KMS-11 (cell line): ENCODE measurements at regions not wholly inside any gene's neighbourhood (a gene's known extent, or its start where the extent isn't known, plus 50 kb on each side); places are given as distances from the start of the nearest gene placed in this dataset.

ENCODE experiments used
- H2AFZ ChIP-seq: fragments of 200-600 bp; sonication (generic); 2 replicates; pipeline ENCODE4 v1.6.1; 2016; ENCODE audit warnings: antibody characterized with exemption, mixed run types, low read depth
- H3K27ac ChIP-seq: fragments of 200-600 bp; sonication (generic); 2 replicates; pipeline ENCODE4 v1.6.1; 2016; ENCODE audit warnings: mild to moderate bottlenecking, mixed run types
- H3K27me3 ChIP-seq: fragments of 200-600 bp; sonication (generic); 2 replicates; pipeline ENCODE4 v1.6.1; 2017; ENCODE audit warnings: mild to moderate bottlenecking, low read depth, mixed run types, moderate library complexity; ENCODE audit not compliant: insufficient read depth
- H3K36me3 ChIP-seq: fragments of 200-600 bp; sonication (generic); 2 replicates; pipeline ENCODE4 v1.6.1; 2017; ENCODE audit warnings: mild to moderate bottlenecking, mixed run types; ENCODE audit not compliant: insufficient read depth
- H3K4me1 ChIP-seq: fragments of 200-600 bp; sonication (generic); 2 replicates; pipeline ENCODE4 v1.6.1; 2016; ENCODE audit warnings: mild to moderate bottlenecking, low read depth, mixed run types; ENCODE audit not compliant: poor library complexity, severe bottlenecking
- H3K4me2 ChIP-seq: fragments of 200-600 bp; sonication (generic); 2 replicates; pipeline ENCODE4 v1.7.0; 2016; ENCODE audit warnings: mild to moderate bottlenecking, mixed run types
- H3K4me3 ChIP-seq: fragments of 200-600 bp; sonication (generic); IDR thresholded peaks from 2 replicates; pipeline ENCODE4 v1.6.1; 2017; ENCODE audit warnings: low read depth, low read length, mixed read lengths; ENCODE audit not compliant: insufficient read depth
- H3K79me2 ChIP-seq: fragments of 200-600 bp; sonication (generic); 2 replicates; pipeline ENCODE4 v1.6.1; 2016; ENCODE audit warnings: low read depth, mixed run types; ENCODE audit not compliant: insufficient read depth
- H3K9ac ChIP-seq: fragments of 200-600 bp; sonication (generic); 2 replicates; pipeline ENCODE4 v1.6.1; 2016; ENCODE audit warnings: mild to moderate bottlenecking, mixed run types
- H4K20me1 ChIP-seq: fragments of 200-600 bp; sonication (generic); 2 replicates; pipeline ENCODE4 v1.6.1; 2016; ENCODE audit warnings: mild to moderate bottlenecking, mixed run types; ENCODE audit not compliant: insufficient read depth
- TF ChIP-seq, protein P1 (sequence below): fragments of 200-600 bp; sonication (generic); conservative IDR thresholded peaks from 2 replicates; pipeline ENCODE4 v1.6.1; 2017; ENCODE audit warnings: low read depth, mild to moderate bottlenecking, antibody characterized with exemption, low read length, moderate library complexity, mixed read lengths

DNA sequence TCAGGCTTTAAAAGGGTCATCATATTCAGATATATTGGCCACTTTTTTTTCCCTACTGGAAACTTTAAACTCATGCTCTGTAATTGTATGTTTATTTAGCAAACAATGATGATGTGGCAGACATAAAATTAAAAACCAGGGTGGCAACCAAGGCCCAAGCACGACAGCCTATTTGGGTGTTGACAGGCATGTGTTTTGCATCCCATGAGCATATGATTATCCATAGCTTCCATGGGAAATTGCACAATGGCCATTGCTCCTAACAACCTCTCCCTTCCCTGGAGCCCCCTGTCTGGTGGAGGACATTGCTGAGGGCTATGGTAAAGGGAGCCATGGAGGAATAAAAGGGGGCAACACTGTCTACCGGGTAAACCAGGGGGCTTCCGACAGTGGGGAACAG is 134.7 kb downstream of the GAS1 start:
- no peaks in the 10 kb centered on the region for H3K79me2 ChIP-seq
- H4K20me1 ChIP-seq = no peaks in the 10 kb centered on the region
- H3K27ac ChIP-seq = no peak overlapping the region
- no peaks in the 10 kb centered on the region for H3K4me1 ChIP-seq
- no peak overlapping the region for H3K9ac ChIP-seq
- no peak overlapping the region for H2AFZ ChIP-seq
- no peak overlapping the region for H3K4me3 ChIP-seq
- no peaks in the 10 kb centered on the region for H3K27me3 ChIP-seq
- TF ChIP-seq, protein P1, sequence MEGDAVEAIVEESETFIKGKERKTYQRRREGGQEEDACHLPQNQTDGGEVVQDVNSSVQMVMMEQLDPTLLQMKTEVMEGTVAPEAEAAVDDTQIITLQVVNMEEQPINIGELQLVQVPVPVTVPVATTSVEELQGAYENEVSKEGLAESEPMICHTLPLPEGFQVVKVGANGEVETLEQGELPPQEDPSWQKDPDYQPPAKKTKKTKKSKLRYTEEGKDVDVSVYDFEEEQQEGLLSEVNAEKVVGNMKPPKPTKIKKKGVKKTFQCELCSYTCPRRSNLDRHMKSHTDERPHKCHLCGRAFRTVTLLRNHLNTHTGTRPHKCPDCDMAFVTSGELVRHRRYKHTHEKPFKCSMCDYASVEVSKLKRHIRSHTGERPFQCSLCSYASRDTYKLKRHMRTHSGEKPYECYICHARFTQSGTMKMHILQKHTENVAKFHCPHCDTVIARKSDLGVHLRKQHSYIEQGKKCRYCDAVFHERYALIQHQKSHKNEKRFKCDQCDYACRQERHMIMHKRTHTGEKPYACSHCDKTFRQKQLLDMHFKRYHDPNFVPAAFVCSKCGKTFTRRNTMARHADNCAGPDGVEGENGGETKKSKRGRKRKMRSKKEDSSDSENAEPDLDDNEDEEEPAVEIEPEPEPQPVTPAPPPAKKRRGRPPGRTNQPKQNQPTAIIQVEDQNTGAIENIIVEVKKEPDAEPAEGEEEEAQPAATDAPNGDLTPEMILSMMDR = no peak
- H3K4me2 ChIP-seq = no peak overlapping the region
- no peaks in the 10 kb centered on the region for H3K36me3 ChIP-seq

DNA sequence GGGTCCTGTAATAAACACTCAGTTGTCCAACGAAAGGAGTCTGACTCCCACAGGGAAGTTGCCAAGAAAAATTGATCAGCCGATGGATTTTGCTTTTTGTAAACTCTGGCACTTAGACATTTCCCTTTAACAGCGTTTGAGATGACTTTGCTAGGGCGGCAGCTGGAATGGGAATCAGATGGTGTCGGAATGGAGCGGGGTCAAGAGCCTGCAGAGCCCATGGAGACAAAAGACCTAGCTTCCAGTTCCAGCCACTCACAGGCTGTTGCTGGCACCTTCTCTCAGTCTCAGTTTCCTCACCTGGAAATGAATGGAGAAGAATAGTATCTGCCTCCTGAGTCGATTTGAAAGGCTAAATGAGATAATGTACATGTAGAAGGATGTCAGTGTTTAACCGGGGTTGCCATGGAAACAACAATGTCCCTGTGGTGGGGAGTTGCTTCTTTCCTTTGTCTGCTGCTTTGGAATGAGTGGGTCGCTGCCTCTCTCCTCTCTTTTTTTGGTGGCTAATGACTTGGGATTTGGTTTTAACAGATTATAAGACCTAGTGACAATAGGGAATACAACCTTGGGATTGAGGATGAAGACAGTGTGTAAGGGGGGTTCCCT is 137.4 kb downstream of the GAS1 start:
- Histone ChIP-seq H3K79me2 (no peaks in the 10 kb centered on the region), H3K27ac (no peak overlapping the region), H3K36me3 (no peaks in the 10 kb centered on the region), H4K20me1 (no peaks in the 10 kb centered on the region), H3K9ac (no peak overlapping the region), H3K4me3 (no peak overlapping the region), H3K4me2 (no peak overlapping the region), H2AFZ (no peak overlapping the region), H3K4me1 (no peaks in the 10 kb centered on the region), H3K27me3 (no peaks in the 10 kb centered on the region)
- TF ChIP-seq, protein P1 = no peak

DNA sequence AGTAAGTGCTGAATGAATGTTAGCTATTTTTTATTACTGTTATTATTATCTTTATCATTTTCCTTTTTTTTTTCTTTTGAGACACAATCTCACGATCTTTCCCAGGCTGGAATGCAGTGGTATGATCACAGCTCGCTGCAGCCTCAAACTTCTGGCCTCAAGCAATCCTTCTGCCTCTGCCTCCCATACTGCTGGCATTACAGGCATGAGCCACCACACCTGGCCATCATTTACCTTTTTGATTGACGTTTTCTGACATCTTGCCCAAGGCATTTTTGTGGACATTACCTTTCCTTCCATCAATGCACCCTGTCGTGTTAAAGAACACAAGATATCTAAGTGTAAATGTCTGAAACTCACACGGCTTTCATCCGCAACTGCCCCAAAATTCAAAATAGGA is 138.2 kb downstream of the GAS1 start:
- TF ChIP-seq, protein P1 = no peak
- H3K27me3 ChIP-seq = no peaks in the 10 kb centered on the region
- H2AFZ ChIP-seq = no peak overlapping the region
- H3K4me3 ChIP-seq = no peak overlapping the region
- H3K36me3 ChIP-seq = no peaks in the 10 kb centered on the region
- no peak overlapping the region for H3K27ac ChIP-seq
- no peaks in the 10 kb centered on the region for H3K4me1 ChIP-seq
- H3K9ac ChIP-seq = no peak overlapping the region
- H4K20me1 ChIP-seq = no peaks in the 10 kb centered on the region
- no peak overlapping the region for H3K4me2 ChIP-seq
- no peaks in the 10 kb centered on the region for H3K79me2 ChIP-seq

DNA sequence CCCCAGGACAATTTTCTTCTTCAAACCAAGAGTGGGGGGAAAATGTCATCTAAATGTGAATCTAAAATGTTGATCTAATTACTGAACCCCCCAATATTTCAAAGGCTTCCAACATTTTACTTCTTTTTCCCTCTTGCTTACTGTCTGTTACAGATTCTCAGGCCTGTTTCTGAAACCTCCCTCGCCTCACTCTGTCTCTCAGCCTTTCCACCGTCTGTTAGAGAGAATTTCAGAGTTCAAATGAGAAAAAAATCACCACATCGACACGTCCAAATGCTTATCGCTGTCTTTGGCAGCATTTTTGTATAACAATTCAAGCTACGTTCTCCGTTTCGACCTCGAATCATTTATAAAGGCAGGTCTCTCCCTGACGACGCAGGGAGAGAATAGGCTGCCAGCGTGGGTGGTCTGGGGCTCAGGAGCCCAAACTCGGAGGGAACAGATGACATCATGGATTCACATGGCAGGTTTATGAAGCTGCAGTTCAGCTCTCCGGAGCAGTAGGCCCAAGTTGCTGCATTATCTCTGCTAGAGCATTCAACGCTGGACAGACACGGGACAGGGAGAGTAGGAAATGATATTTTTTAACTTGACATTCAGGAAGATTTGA is 139.8 kb downstream of the GAS1 start:
- Histone ChIP-seq H3K9ac (no peak overlapping the region), H3K27me3 (no peaks in the 10 kb centered on the region), H4K20me1 (no peaks in the 10 kb centered on the region), H3K27ac (no peak overlapping the region), H3K79me2 (no peaks in the 10 kb centered on the region), H3K36me3 (no peaks in the 10 kb centered on the region), H2AFZ (no peak overlapping the region), H3K4me1 (no peaks in the 10 kb centered on the region), H3K4me3 (no peak overlapping the region), H3K4me2 (no peak overlapping the region)
- TF ChIP-seq, protein P1 = no peak
